Occipital lobe (tissue), 1 donor: ENCODE measurements at regions not wholly inside any gene's neighbourhood (a gene's known extent, or its start where the extent isn't known, plus 50 kb on each side); places are given as distances from the start of the nearest gene placed in this dataset.
A peak's percentile ranks its signal among the peaks of the same experiment; 100 is the strongest.

Experiments used
- DNase-seq: peaks from one replicate; lab custom pipeline; 2025; lab: John Stamatoyannopoulos, UW

DNA sequence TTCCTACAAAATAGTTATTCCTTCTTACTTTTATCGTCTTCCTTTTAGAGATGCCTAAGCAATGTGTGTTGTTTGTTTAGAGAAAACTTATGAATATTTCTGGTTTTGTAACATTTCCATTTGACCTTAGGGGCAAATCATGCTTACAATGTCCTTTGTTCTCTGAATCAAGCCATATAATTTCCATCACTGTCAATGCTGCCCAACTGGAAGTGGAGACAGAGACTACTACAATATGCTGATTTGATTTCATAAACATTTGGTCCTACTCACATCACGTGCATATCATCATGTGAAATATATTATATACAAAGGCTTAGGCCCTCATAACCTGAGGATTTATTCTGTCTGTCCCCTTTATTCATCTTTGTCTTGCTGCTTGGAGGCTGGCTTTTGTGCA, 183.2 kb upstream of the CD180 start:
- DNase-seq: no peak

DNA sequence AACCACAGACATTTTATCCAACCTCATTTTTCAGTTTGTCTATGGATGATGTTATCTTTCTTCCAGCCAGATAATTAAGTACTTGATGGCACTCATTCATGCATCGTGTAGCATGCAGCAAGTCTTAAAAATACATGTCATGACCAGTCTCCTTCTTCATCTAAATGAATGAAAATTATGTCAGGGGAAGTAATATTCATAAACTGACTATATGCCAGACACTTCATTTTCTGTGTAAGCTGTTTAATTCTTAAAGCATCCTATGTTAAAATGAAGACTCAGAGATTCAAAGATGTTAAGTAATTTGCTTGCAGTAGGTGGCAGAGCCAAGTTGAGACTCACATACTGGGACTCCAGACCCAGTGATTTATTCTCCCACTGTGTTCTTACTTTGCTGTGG, 181.7 kb upstream of the CD180 start:
- DNase-seq: no peak

- DNase-seq: no peak
These were observed 181.0 kb upstream of the CD180 start for GRCh38 chr5:67377631-67378030.

GRCh38 chr5:67375606-67376005, 179.0 kb upstream of the CD180 start:
- no peak for DNase-seq

DNA sequence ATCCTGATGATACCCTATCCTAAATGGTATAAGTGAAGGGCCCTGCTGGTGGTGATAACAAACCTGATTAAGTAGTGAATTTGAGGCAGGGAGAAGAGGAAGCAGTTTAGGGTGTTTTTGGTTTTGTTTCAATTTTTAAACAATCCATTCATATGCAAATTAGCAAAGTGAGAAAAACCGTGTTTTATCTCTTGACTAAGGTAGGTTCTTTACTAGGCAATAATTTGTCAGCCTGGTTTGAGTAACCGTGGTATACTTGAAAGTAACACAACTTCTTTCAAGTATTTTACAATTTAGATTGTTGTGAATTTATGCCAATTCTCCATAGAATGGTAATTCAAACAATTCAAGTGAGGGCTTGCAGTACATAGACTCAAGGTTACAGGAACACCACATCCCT, 177.8 kb upstream of the CD180 start:
- no peak for DNase-seq

DNA sequence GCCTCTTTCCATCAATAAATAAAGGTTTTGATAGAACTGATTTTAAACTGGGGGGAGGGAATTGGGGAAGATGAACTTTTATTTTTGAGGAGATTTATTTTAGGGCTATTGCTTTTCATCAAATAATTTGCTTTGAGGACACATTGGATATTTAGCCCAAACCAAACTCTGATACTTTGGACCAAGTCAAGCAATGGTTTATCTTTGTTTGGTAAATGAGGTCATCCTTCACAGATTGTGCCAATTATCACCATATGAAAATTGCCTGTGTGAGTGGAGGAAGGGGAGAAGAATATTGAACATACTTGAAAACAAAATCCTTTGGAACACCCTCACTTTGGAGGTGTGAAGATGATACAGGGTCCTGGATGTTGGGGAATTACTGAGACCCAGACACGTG, 176.9 kb upstream of the CD180 start:
- no peak for DNase-seq

DNA sequence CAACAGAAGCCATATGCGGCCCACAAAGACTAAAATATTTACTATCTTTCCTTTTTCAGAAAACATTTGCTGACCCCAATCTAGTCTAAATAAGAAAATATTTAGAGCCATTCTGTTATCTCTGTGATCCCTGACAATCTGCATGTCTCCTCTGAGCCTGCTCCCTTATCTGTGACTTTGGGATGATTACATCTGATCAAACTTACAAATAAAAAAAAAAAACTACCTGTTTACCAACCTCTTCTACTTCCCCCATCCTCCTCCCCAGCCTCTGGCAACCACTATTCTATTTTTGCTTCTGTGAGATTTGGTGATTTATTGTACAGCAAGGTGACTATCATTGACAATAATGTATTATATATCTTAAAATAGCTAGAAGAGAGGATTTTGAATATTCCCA, 176.3 kb upstream of the CD180 start:
- no peak for DNase-seq

GRCh38 chr5:67371924-67372323, 175.3 kb upstream of the CD180 start:
- DNase-seq: no peak

DNA sequence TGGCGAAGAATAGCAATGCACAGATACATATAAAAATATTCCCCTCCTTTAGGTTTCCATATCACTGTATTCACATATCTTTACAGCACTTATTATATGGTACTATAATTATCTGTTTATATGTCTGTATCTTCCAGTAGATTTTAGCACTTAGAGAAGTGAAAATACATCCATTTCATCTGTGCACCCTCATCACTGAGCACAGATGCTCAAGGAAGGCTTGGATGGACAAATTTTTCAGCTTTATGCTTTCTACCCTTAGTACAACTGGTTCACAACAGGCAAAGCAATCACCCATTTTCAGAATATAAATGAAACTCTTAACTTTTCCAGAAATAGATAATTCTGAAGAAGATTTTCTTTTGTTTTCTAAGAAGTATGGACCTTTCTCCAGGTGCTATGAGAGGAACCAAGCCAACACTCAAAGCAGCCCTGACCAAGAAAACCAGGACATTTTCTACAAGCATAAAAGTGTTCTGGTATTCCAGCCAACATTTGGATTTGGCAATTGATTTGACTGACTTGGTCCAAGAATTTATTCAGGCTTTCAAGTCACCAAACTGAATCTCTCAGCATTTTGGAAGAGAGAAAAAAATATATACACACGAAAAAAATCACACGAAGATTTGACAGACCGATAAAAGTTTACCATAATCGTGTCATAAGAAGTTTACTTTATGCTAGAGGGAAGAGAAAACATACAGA, 170.2 kb upstream of the CD180 start:
- no peak for DNase-seq

GRCh38 chr5:67366276-67366675, 169.7 kb upstream of the CD180 start:
- peak; percentile 2 for DNase-seq

DNA sequence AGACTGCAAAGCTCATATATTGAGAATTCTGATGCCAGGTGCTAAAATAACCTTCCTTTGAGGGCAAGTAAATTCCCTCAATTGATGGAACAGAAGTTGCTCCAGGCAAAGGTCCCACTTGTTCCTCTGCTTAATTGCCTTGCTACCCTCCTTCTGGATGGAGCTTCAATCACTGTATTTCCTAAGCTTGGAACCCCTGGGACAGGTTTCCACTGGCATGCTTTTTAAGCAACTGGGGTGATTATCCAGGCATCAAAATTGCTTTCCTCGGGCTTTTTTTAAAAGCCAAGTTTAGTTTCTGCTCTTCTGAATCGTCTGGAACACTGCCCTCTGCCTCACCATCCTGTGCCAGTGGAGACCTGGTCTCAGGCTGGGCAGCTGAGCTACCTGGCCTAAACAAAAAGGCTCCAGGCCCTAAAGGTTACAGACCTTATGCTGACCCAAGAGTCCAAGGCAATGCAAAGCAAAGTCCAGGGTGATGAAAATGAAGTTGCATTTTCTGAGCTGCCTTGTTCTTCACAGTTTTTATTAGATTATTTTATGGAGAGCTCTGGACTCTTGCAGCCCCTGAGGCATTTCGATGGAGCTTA, 167.9 kb upstream of the CD180 start:
- DNase-seq: no peak

DNA sequence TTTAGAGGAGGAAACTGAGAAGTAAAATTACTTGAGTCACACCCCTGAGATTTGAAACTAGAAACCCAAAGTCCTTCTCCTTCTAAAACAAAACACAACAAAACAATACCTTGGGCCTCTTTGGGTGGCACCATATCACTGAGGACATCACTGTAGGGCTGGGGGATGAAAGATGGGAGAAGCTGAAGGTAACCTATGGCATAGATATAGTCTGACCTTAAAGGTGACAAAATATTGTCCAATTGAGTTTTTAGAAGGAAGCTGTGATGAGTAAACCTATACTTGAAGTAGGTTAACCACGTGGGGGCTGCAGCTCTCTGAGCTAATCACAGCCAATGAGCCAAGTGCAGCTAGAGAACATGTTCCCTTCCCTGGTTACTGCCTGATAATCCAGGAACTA, 167.4 kb upstream of the CD180 start:
- no peak for DNase-seq

DNA sequence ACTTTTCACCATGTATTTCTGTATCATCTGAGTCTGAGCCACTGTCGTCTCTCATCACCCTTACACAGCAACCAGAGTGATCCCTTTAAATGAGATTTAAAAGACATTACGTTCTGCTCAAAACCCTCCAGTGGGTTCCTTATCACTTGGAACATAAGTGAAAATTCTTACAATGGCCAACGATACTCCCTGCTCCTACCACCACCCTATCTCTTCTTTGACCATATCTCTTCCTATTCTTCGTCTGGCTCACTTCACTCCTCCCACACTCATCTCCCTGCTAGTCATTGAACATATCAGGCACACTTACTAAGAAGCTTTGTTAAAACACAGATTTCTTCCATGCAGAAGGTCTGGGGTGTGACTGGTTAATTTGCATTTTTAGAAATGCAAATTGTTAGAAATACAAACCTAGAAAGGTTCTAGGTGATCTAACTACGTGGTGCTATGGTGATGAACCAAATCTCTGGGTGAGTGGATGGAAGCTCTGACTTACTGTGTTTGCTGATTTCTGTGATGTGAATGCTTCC, 166.6 kb upstream of the CD180 start:
- DNase-seq: no peak

DNA sequence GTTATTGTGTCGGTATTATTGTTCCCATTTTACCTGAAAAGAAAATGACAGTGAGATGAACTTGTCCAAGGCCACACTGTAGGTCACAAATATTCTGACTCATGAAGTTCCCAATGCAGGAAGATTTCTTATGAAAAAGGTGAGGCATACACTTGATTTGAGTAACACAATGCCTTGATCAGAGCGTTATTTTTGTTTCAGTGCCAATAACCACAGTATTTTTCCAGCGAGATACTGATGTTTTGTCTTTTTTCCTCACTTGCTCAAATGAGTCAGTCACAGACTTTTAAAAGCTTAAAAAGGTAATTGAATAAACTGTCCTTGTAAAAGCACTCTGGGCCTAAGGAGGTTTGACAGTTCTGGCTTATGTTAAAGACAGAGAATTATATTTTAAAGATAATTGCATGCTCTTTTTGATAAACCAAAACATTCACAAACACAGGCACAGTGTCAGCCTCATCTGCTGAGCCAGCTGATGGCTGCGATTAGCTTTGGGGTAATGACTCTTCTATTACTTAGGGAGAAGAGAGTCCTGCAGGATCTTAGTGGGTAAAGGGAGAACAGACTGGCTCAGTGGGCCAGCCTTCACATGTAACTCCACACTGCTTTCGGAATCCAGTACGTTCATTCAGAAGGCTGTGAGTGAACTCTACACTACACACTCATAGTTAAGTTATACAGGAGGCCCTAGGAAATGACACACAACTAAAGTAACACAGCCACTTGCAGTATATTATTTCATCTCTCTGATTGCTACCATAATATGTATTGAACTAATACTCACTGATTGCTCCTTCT, 165.5 kb upstream of the CD180 start:
- DNase-seq: no peak

- no peak for DNase-seq
These were observed 163.4 kb upstream of the CD180 start for GRCh38 chr5:67360047-67360446.

- no peak for DNase-seq
These were observed 161.6 kb upstream of the CD180 start for GRCh38 chr5:67358186-67358585.

GRCh38 chr5:67355120-67355713, 158.6 kb upstream of the CD180 start:
- no peak for DNase-seq

DNA sequence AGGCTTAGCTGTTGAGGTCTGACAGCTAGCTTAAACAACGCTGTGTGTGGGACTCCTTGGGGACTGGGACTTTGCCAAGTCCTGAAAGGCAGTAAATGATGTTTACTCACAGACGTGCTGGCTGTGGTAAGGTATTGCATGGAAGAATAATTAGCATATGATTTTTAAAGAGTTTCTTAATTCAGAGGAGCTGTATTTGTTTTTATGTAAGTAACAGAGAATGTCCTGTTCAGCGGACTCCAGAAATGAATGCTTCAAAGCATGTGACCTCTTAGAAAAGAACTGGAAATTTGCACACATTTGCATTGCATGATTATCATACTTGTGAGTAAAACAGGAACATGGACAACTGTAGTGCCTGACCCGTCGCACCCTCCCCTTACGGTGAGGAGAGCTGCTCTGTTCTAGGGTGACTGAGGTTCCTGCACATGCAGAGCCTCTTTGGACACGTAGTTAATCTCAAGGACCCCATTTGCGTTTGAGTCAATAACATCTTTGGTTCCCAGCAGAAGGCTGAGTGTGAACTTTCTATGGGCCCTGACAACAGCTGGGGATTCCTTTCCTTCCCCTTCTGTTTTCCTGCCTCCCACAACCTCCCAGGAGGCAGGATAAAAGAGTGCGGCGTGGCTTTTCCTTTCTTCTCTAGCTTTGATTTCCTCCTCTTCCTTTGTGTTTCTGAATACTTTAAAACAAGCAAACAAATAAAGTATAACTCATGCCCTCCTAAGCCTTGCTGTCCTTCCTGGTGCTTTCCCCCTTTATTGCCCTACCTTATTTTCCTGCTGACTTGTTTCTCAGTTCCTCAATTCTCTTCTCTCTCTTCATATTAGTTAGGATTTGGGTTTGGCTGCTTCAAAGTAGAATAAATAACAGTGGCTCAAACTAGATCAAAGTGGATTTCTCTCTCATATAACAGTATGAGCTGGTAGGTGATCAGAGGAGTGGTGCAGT, 157.2 kb upstream of the CD180 start:
- DNase-seq: peak; percentile 8

GRCh38 chr5:67350618-67351201, 154.1 kb upstream of the CD180 start:
- DNase-seq: no peak

- no peak for DNase-seq
These were observed 153.6 kb upstream of the CD180 start for GRCh38 chr5:67350185-67350584.

GRCh38 chr5:67347821-67348220, 151.2 kb upstream of the CD180 start:
- DNase-seq: no peak
